ENCODE measurements at regions not wholly inside any gene's neighbourhood (a gene's known extent, or its start where the extent isn't known, plus 50 kb on each side); places are given as distances from the start of the nearest gene placed in this dataset.

DNA sequence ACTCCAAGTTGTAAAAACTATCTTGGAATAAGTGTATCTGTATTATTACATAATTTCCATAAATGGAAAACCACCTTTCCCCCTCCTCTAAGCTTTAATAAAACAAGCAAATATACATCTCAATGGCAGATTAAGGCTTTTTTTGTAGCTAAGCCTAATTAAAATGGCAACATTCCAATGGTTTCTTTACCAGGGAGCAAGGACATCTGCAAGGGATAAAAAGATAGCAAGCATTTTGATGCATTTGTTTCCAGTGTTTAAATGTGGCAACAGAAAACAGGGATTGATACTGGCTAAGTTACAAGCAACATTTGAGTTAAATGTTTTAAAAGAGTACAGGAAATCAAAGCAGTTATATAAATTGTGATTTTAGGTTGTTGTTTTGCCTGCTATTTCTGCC, 1012.7 kb downstream of the ADGRL2 start:
- TF ChIP-seq REST (IDR thresholded peaks at IDR 0.05; ENCODE audit: low read depth) (no peak), YY1 (IDR thresholded peaks at IDR 0.05; ENCODE audit: low read depth) (no peak), CEBPB (IDR thresholded peaks at IDR 0.05) (no peak), TAF1 (IDR thresholded peaks at IDR 0.05; ENCODE audit: low read depth) (no peak), TCF12 (IDR thresholded peaks at IDR 0.05; ENCODE audit: low read depth) (no peak), RAD21 (IDR thresholded peaks at IDR 0.05; ENCODE audit: low read depth) (no peak), ZBTB7A (IDR thresholded peaks at IDR 0.05; ENCODE audit: low read depth) (no peak), CREB1 (IDR thresholded peaks at IDR 0.05; ENCODE audit: low read depth) (no peak), EP300 (IDR thresholded peaks at IDR 0.05; ENCODE audit: borderline replicate concordance) (no peak), FOXM1 (IDR thresholded peaks at IDR 0.05; ENCODE audit: borderline replicate concordance, low read depth) (no peak), TEAD4 (IDR thresholded peaks at IDR 0.05) (no peak), NFIC (IDR thresholded peaks at IDR 0.05) (no peak), EGR1 (IDR thresholded peaks at IDR 0.05) (no peak)
- TF ChIP-seq, protein P1, sequence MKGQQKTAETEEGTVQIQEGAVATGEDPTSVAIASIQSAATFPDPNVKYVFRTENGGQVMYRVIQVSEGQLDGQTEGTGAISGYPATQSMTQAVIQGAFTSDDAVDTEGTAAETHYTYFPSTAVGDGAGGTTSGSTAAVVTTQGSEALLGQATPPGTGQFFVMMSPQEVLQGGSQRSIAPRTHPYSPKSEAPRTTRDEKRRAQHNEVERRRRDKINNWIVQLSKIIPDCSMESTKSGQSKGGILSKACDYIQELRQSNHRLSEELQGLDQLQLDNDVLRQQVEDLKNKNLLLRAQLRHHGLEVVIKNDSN (IDR thresholded peaks at IDR 0.05): no peak
- TF ChIP-seq, protein P2, sequence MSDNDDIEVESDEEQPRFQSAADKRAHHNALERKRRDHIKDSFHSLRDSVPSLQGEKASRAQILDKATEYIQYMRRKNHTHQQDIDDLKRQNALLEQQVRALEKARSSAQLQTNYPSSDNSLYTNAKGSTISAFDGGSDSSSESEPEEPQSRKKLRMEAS (IDR thresholded peaks at IDR 0.05): no peak

DNA sequence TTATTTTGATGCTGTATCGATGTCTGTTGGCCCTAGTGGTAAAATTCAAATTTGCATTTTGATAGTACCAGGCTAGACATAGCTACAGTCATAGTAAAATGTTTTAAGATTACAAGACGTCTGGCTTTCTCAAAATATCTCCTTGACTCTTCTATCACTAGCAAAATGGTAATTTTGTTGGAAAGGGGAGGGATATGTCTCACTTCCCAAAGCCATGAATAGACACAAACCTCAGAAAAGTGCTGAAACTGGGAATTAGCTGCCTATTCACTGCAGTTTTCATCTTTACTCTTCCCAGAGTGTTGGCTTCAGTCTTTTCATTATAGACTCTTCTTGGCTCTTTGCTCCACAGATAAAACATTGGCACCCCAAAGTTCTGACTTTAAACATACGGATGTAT, 1009.9 kb downstream of the ADGRL2 start:
- TF ChIP-seq TAF1 (IDR thresholded peaks at IDR 0.05; ENCODE audit: low read depth) (no peak), FOXM1 (IDR thresholded peaks at IDR 0.05; ENCODE audit: borderline replicate concordance, low read depth) (no peak), CEBPB (IDR thresholded peaks at IDR 0.05) (no peak), YY1 (IDR thresholded peaks at IDR 0.05; ENCODE audit: low read depth) (no peak), REST (IDR thresholded peaks at IDR 0.05; ENCODE audit: low read depth) (no peak)
- TF ChIP-seq, protein P2 (IDR thresholded peaks at IDR 0.05): no peak

GRCh38 chr1:82807563-82807962, 1006.8 kb downstream of the ADGRL2 start:
- TF ChIP-seq YY1 (IDR thresholded peaks at IDR 0.05; ENCODE audit: low read depth) (no peak), TAF1 (IDR thresholded peaks at IDR 0.05; ENCODE audit: low read depth) (no peak), EP300 (IDR thresholded peaks at IDR 0.05; ENCODE audit: borderline replicate concordance) (no peak), ZBTB7A (IDR thresholded peaks at IDR 0.05; ENCODE audit: low read depth) (no peak), CREB1 (IDR thresholded peaks at IDR 0.05; ENCODE audit: low read depth) (no peak), TEAD4 (IDR thresholded peaks at IDR 0.05) (no peak), TCF12 (IDR thresholded peaks at IDR 0.05; ENCODE audit: low read depth) (no peak), REST (IDR thresholded peaks at IDR 0.05; ENCODE audit: low read depth) (no peak), CEBPB (IDR thresholded peaks at IDR 0.05) (no peak), NFIC (IDR thresholded peaks at IDR 0.05) (no peak), FOXM1 (IDR thresholded peaks at IDR 0.05; ENCODE audit: borderline replicate concordance, low read depth) (no peak), RAD21 (IDR thresholded peaks at IDR 0.05; ENCODE audit: low read depth) (no peak), EGR1 (IDR thresholded peaks at IDR 0.05) (no peak)
- TF ChIP-seq, protein P2 (IDR thresholded peaks at IDR 0.05): no peak
- TF ChIP-seq, protein P1 (IDR thresholded peaks at IDR 0.05): no peak

GRCh38 chr1:82806133-82806532, 1005.4 kb downstream of the ADGRL2 start:
- TF ChIP-seq TEAD4 (IDR thresholded peaks at IDR 0.05): no peak
- TF ChIP-seq, protein P2 (IDR thresholded peaks at IDR 0.05): no peak
- no peak for TF ChIP-seq EGR1 (IDR thresholded peaks at IDR 0.05)
- no peak for TF ChIP-seq ZBTB7A (IDR thresholded peaks at IDR 0.05; ENCODE audit: low read depth)
- no peak for TF ChIP-seq CEBPB (IDR thresholded peaks at IDR 0.05)

Measured in Ishikawa (cell line).